ENCODE measurements at regions not wholly inside any gene's neighbourhood (a gene's known extent, or its start where the extent isn't known, plus 50 kb on each side); places are given as distances from the start of the nearest gene placed in this dataset.

DNA sequence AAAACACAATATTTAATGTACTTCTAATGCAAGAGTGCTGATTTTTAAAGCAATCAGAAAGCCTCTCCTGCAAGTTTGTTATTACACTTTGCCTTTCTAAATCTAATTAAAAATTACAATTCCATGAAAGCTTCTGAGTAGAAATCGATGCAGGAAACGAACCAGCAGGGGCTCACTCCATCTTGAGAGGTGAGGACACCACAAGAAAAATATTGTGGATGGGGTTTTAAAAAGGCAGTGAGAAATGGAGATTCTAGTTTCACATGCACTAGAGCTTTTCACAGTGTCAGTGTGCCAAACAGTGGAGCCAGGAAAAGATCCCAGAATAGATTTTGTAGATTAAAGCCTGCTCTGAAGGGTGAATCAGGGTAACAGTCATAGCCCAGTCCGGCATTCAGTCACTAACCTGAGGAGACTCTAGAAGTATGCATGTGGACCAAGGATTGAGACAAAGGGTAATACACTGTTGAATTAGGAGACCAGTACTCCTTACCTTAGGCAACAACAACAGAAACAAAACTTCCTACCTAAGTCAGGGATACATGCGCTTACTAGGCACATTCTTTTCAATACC lies 362.3 kb downstream of the NAF1 start:
- peak in 1 of 2 donors; percentile 4 for DNase-seq (ENCODE audit: low read depth in 2 of 2)
- TF ChIP-seq CTCF (IDR thresholded peaks at IDR 0.05; ENCODE audit: low read depth, low read length) = no peak
- H3K4me3 ChIP-seq (replicated peaks in 1 of 2; ENCODE audit: low read depth in 2 of 2, low read length in 2 of 2) = no peak overlapping the region

DNA sequence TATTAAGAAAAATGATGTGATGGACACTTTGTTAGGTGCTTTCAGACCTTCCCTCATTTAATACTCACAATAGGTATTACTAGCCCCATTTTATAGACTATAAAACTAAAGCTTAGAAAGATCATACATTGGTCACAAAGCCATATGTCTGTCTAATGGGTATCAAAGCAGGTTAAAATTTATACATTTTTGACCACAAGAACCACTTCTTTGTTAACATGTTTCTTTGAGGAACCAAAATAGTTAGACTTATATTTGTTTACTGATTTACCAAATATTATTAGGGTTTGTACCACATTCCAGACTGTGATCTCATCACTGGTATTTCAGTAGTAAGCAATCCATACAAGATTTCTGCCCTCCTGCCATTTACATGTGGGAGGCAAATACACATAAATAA lies 363.3 kb downstream of the NAF1 start:
- no peak for DNase-seq (ENCODE audit: low read depth in 2 of 2)
- no peak overlapping the region for H3K4me3 ChIP-seq (replicated peaks in 1 of 2; ENCODE audit: low read depth in 2 of 2, low read length in 2 of 2)
- no peak for TF ChIP-seq CTCF (IDR thresholded peaks at IDR 0.05; ENCODE audit: low read depth, low read length)

GRCh38 chr4:162797108-162797507 lies 369.6 kb downstream of the NAF1 start:
- H3K4me3 ChIP-seq (replicated peaks in 1 of 2; ENCODE audit: low read depth in 2 of 2, low read length in 2 of 2) = no peak overlapping the region
- no peak for DNase-seq (ENCODE audit: low read depth in 2 of 2)
- TF ChIP-seq CTCF (IDR thresholded peaks at IDR 0.05; ENCODE audit: low read depth, low read length) = no peak

DNA sequence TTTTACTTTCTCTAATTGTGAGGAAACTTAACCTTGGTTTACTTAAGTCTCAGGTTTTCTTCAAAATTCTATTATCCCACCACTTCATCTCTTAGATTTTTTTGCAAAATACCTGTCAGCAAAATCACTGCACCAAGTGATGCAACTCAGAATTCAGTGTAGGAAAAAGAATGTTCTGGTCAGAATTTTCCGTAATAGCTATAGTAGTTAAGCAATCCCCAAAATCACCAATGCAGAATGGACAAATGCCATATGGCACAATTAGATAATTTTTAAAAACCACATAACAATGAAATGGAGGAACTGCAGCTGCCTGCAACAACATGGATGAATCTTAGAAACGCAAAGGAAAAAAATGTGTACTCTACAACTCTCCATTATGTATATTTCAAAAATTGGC lies 373.1 kb downstream of the NAF1 start:
- DNase-seq (ENCODE audit: low read depth in 2 of 2) = peak; percentile 65 to 78
- no peak for TF ChIP-seq CTCF (IDR thresholded peaks at IDR 0.05; ENCODE audit: low read depth, low read length)
- H3K4me3 ChIP-seq (replicated peaks in 1 of 2; ENCODE audit: low read depth in 2 of 2, low read length in 2 of 2) = no peak overlapping the region

- H3K4me3 ChIP-seq (replicated peaks in 1 of 2; ENCODE audit: low read depth in 2 of 2, low read length in 2 of 2) = no peak overlapping the region
- DNase-seq (ENCODE audit: low read depth in 2 of 2) = peak in 1 of 2 donors; percentile 2
- no peak for TF ChIP-seq CTCF (IDR thresholded peaks at IDR 0.05; ENCODE audit: low read depth, low read length)
These were observed 373.7 kb downstream of the NAF1 start for GRCh38 chr4:162793004-162793403.

GRCh38 chr4:162791226-162791625 lies 375.5 kb downstream of the NAF1 start:
- no peak for TF ChIP-seq CTCF (IDR thresholded peaks at IDR 0.05; ENCODE audit: low read depth, low read length)
- peak in 1 of 2 donors; percentile 45 for DNase-seq (ENCODE audit: low read depth in 2 of 2)
- H3K4me3 ChIP-seq (replicated peaks in 1 of 2; ENCODE audit: low read depth in 2 of 2, low read length in 2 of 2) = no peak overlapping the region

DNA sequence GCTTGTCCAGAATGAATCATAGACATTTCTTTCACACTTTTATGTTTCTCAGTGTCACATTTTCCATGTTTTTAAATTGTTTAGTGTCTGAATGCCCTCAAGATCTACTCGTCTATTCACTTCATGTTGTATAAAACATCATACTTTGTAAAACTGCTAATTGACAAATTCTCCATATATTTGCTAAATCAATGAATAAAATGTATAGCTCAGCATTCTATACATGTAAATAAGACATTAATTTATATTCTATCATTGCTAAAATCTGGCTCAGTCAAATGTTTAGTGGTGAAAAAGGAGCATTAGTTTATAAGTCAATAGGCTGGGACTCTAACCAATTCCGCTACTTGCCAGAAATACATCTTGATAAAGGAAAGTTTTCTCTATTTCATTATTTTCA lies 379.6 kb downstream of the NAF1 start:
- no peak for TF ChIP-seq CTCF (IDR thresholded peaks at IDR 0.05; ENCODE audit: low read depth, low read length)
- no peak overlapping the region for H3K4me3 ChIP-seq (replicated peaks in 1 of 2; ENCODE audit: low read depth in 2 of 2, low read length in 2 of 2)
- DNase-seq (ENCODE audit: low read depth in 2 of 2) = no peak
